ENCODE measurements at regions not wholly inside any gene's neighbourhood (a gene's known extent, or its start where the extent isn't known, plus 50 kb on each side); places are given as distances from the start of the nearest gene placed in this dataset.

DNA sequence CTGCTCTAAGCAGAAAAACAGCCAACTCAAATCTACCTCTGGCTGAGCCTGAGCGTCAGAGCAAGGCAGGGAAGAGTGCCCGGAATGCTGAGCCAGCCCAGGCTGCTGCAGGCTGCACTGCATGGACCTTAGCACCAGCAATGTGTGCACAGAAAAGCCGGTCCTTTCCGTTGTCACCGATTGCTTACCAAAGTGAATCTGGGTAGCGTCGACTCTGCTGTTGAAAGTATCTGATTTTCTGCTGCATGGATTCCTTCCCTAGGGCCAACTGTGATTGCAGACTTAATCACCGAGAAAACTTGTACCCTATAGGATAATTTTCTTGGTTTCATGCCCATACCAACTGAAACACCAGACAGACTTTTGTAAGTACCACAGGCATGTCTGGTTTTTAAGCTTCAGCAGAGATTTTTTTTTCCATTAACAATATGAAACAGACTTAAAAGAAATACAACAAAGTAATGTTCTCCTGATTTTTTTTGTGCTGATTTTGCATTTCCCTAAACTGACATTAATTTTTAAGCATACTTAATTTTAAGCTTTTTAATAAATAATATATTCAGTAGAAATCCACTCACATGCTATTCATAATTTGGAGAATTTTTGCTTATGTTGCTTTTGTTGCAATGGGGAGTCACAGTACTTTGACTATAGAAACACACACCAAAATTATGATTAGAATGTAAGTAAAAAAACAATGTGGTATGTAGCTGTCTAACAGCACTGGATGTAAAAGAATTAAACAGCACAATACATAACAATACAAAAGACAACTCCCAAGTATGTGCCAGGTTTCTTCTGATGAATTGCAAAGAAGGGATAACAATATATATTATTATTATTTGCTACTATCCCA is 218.0 kb downstream of the THBS2 start:
- intact Hi-C loops (cut with DNase I), result no loop called here
- 33 to 53% (median 42%) methylated on average over 8 of the region's 8 CpGs for WGBS, 4 donors
- Histone ChIP-seq H3K9me3 (peaks cover 0 to 22% (median 6%) of the 10 kb centered on the region in 12 donors), H3K4me1 (no peaks in the 10 kb centered on the region), H3K4me3 (no peak overlapping the region), H3K27me3 (no peaks in the 10 kb centered on the region), H3K36me3 (no peaks in the 10 kb centered on the region), H3K27ac (no peak overlapping the region)
- no peak for DNase-seq
- no peak for TF ChIP-seq POLR2A (IDR thresholded peaks at IDR 0.05)
- TF ChIP-seq, protein P1, sequence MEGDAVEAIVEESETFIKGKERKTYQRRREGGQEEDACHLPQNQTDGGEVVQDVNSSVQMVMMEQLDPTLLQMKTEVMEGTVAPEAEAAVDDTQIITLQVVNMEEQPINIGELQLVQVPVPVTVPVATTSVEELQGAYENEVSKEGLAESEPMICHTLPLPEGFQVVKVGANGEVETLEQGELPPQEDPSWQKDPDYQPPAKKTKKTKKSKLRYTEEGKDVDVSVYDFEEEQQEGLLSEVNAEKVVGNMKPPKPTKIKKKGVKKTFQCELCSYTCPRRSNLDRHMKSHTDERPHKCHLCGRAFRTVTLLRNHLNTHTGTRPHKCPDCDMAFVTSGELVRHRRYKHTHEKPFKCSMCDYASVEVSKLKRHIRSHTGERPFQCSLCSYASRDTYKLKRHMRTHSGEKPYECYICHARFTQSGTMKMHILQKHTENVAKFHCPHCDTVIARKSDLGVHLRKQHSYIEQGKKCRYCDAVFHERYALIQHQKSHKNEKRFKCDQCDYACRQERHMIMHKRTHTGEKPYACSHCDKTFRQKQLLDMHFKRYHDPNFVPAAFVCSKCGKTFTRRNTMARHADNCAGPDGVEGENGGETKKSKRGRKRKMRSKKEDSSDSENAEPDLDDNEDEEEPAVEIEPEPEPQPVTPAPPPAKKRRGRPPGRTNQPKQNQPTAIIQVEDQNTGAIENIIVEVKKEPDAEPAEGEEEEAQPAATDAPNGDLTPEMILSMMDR (IDR thresholded peaks at IDR 0.05), result no peak
- ATAC-seq, result no peak

DNA sequence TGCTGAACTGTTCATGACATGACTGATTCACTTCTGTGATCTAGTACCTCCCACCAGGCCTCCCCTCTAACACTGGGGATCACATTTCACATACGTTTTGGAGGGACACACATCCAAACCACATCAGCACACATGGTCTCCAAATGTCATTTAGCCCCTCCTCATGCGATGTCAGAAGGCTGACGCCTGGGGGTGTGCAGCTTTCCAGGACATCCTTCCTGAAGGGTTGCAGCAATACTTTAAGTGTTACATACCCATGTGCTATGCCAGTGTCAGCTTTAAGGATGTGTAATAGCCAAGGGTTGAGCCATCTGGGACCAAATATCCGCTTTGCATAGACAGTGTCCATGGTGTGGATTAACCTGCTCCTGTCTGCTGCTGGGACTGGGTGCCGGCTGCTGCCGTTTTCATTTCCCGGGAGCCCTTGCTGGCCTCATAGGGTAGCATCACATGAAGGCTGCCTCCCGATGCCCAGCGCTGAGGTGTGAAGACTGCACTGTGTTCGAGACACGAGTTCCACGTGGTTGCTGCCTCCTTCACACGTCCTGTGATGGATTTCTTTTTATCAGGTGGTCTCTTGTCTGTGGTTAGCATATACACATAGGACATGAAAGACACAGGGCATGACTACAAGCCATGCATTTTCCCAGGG is 219.0 kb downstream of the THBS2 start:
- DNase-seq (no peak), ATAC-seq (no peak)
- WGBS, 4 donors, result 83 to 85% (median 84%) methylated on average over 13 of the region's 13 CpGs
- intact Hi-C loops (cut with DNase I), result no loop called here
- Histone ChIP-seq H3K27ac (no peak overlapping the region), H3K36me3 (no peaks in the 10 kb centered on the region), H3K4me3 (no peak overlapping the region), H3K4me1 (no peaks in the 10 kb centered on the region), H3K9me3 (peaks cover 0 to 21% (median 6%) of the 10 kb centered on the region in 12 donors), H3K27me3 (no peaks in the 10 kb centered on the region)
- TF ChIP-seq, protein P1 (IDR thresholded peaks at IDR 0.05), result no peak
- TF ChIP-seq POLR2A (IDR thresholded peaks at IDR 0.05), result no peak

DNA sequence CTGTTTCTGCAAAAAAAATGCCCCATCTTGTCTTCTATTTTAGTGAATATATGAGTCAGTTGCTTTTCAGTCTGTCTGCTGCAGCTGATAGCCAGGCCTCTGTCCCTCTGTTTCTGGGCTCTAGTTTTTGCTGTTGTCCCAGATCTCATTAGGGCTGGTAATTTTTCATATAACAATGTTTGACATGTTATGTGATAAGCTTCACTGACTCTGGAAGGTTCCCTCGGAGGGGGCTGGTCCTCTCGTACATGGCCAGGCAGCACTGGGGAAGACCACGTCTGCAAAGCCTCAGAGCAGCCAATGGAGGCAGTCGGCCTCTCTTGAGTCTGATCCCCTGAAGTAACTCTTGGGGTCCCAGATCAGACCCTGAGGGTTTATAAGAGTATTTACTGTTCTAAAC is 223.8 kb downstream of the THBS2 start:
- DNase-seq (no peak), ATAC-seq (no peak)
- no peak for TF ChIP-seq POLR2A (IDR thresholded peaks at IDR 0.05)
- TF ChIP-seq, protein P1 (IDR thresholded peaks at IDR 0.05), result no peak
- no peaks in the 10 kb centered on the region for H3K27me3 ChIP-seq
- H3K4me3 ChIP-seq, result no peak overlapping the region
- H3K36me3 ChIP-seq, result no peaks in the 10 kb centered on the region
- H3K4me1 ChIP-seq, result no peaks in the 10 kb centered on the region
- H3K27ac ChIP-seq, result no peak overlapping the region
- 56 to 72% (median 59%) methylated on average over 4 of the region's 4 CpGs for WGBS, 4 donors
- intact Hi-C loops (cut with DNase I), result no loop called here
- no peaks in the 10 kb centered on the region for H3K9me3 ChIP-seq

DNA sequence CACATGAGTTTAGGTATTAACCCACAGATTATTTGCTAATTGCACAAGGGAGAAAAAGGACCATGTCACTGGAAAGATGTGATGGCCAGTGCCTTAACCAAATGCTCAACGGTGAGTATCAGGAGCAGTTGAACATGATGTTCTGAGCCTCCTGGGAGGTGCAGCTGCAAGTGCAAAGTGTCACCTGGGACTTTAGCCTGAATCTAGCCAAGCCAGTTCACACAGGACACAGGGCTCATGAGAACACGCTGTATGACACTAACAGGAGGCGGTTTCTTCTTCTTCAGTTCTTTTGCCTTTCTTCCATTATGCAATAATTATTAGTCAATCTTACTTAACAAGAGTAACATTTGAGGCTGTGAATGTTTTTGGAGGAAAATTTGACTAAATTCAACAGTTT is 225.3 kb downstream of the THBS2 start:
- intact Hi-C loops (cut with DNase I), result no loop called here
- Histone ChIP-seq H3K4me3 (no peak overlapping the region), H3K9me3 (no peaks in the 10 kb centered on the region), H3K36me3 (no peaks in the 10 kb centered on the region), H3K4me1 (no peaks in the 10 kb centered on the region), H3K27me3 (no peaks in the 10 kb centered on the region), H3K27ac (no peak overlapping the region)
- no peak for ATAC-seq
- TF ChIP-seq POLR2A (IDR thresholded peaks at IDR 0.05), result no peak
- TF ChIP-seq, protein P1 (IDR thresholded peaks at IDR 0.05), result no peak
- 80 to 88% (median 83%) methylated on average over 3 of the region's 3 CpGs for WGBS, 4 donors
- DNase-seq, result no peak

All from heart left ventricle (tissue), 16 donors.